ENCODE measurements at regions not wholly inside any gene's neighbourhood (a gene's known extent, or its start where the extent isn't known, plus 50 kb on each side); places are given as distances from the start of the nearest gene placed in this dataset.

GRCh38 chr10:35835545-35835944, 193.4 kb upstream of the FZD8 start:
- Histone ChIP-seq H3K9me3 (peaks cover 0 to 14% (median 4%) of the 10 kb centered on the region in 11 donors), H3K4me3 (no peak overlapping the region), H3K27ac (no peak overlapping the region), H3K27me3 (no peaks in the 10 kb centered on the region), H3K36me3 (no peaks in the 10 kb centered on the region), H3K4me1 (no peaks in the 10 kb centered on the region)
- DNase-seq (no peak), ATAC-seq (no peak)
- no peak for TF ChIP-seq CTCF (IDR thresholded peaks at IDR 0.05)
- WGBS, 2 donors, result 96 to 97% methylated on average over 3 of the region's 3 CpGs
- intact Hi-C loops (cut with DNase I), result no loop called here

DNA sequence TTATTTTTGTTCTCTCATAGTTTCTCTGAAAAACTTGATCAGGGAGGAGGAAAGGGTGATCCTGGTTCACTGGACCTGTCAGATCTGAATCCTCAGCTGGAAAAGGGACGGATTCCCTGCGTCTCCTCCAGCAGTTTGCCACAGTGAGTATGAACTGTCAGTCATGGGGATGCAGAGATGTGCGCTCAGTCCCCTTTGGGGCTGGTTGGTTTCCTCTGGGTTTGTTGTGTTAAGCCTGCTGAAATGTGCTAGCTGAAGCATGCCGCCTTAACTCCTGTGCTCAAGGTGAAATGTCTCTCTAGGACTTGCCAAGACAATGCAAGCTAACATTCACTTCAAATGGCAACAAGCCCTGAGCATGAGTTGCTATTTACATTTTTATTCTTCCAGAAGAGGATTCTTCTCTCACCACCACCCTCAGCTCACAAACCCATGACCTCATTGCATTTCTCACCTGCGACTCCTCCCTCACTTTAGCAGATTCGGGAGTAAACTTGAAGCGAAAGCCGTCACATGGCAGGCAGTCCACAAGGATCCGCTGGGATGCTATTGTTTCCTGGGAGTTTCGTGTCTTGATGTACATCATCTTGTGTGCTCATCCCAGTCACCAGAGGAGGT, 192.9 kb upstream of the FZD8 start:
- intact Hi-C loops (cut with DNase I), result no loop called here
- Histone ChIP-seq H3K27me3 (no peaks in the 10 kb centered on the region), H3K9me3 (peaks cover 0 to 8% (median 0%) of the 10 kb centered on the region in 11 donors), H3K27ac (no peak overlapping the region), H3K4me1 (no peaks in the 10 kb centered on the region), H3K36me3 (no peaks in the 10 kb centered on the region), H3K4me3 (no peak overlapping the region)
- ATAC-seq (no peak), DNase-seq (no peak)
- WGBS, 2 donors, result 95 to 96% methylated on average over 10 of the region's 10 CpGs
- no peak for TF ChIP-seq CTCF (IDR thresholded peaks at IDR 0.05)

DNA sequence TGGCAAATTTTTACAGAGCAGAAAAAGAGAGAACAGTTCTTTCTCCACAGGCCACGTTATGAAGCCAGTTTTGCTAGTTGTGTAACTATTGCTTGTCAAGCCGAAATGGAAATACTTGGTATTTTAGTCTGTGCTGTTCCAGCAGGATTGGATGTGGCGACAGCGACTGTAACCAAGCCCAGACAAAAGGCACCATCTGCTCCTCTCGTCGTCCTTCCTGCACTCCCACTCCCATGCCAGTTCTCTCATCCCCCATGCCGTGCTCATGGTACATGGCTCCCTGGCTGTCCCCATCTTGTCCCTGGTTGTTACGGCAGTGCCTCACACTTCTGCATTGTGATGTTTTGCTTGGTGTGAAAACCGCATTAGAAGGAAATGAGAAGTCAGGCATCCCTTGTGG, 185.7 kb upstream of the FZD8 start:
- intact Hi-C loops (cut with DNase I), result no loop called here
- Histone ChIP-seq H3K27me3 (no peaks in the 10 kb centered on the region), H3K4me1 (no peaks in the 10 kb centered on the region), H3K27ac (no peak overlapping the region), H3K4me3 (no peak overlapping the region), H3K36me3 (no peaks in the 10 kb centered on the region), H3K9me3 (no peaks in the 10 kb centered on the region)
- no peak for DNase-seq
- ATAC-seq, result no peak
- WGBS, 2 donors, result 90 to 92% methylated on average over 9 of the region's 9 CpGs
- TF ChIP-seq CTCF (IDR thresholded peaks at IDR 0.05), result no peak

- H3K27me3 ChIP-seq, result no peaks in the 10 kb centered on the region
- H3K4me3 ChIP-seq, result no peak overlapping the region
- intact Hi-C loops (cut with DNase I), result loop anchor here in 1 of 10 donors (5.0 kb wide), 1 partner anchor 363 kb away; no protein-coding TSS in a partner anchor
- WGBS, 2 donors, result 67 to 71% methylated on average over 3 of the region's 3 CpGs
- no peaks in the 10 kb centered on the region for H3K9me3 ChIP-seq
- H3K36me3 ChIP-seq, result no peaks in the 10 kb centered on the region
- DNase-seq (no peak), ATAC-seq (no peak)
- H3K27ac ChIP-seq, result peak overlapping the region in 2 of 10 donors; percentile 8 to 29
- H3K4me1 ChIP-seq, result peaks cover 0 to 17% (median 12%) of the 10 kb centered on the region in 9 donors
- TF ChIP-seq CTCF (IDR thresholded peaks at IDR 0.05), result no peak
Measured at GRCh38 chr10:35824704-35825103, 182.6 kb upstream of the FZD8 start.

Measured in heart right ventricle (tissue), 16 donors.